ENCODE measurements at regions not wholly inside any gene's neighbourhood (a gene's known extent, or its start where the extent isn't known, plus 50 kb on each side); places are given as distances from the start of the nearest gene placed in this dataset.

DNA sequence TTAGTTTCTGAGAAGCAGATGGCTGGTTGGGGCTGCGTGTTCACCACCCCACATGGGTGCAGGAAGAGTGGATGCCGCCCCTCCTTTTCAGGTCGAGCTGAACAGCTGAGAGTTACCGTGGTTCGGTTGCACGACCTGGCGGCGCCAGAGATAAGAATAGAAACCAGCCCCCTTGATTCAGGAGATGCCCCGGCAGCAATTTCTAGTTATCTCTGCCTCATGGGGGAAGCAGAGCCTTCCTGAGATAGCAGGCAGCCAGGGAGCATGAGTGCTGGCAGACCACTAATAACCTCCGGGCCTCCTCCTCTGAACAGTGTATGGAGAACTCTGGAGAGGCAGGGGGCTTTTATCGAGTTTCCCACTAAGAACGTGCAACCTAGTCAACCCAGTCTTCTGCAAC, 177.8 kb downstream of the NSG2 start:
- TF ChIP-seq CTCF (IDR thresholded peaks at IDR 0.05) (no peak), POLR2A (IDR thresholded peaks at IDR 0.05) (no peak)
